GM18502 (cell line): ENCODE measurements at regions not wholly inside any gene's neighbourhood (a gene's known extent, or its start where the extent isn't known, plus 50 kb on each side); places are given as distances from the start of the nearest gene placed in this dataset.
A peak's percentile ranks its signal among the peaks of the same experiment; 100 is the strongest.

Experiments used
- ATAC-seq: cut with Tn5 transposase; IDR thresholded peaks from one replicate; pipeline ENCODE4 v1.9.1; 2021; ENCODE audit warnings: mild to moderate bottlenecking; ENCODE audit not compliant: unreplicated experiment, poor library complexity

DNA sequence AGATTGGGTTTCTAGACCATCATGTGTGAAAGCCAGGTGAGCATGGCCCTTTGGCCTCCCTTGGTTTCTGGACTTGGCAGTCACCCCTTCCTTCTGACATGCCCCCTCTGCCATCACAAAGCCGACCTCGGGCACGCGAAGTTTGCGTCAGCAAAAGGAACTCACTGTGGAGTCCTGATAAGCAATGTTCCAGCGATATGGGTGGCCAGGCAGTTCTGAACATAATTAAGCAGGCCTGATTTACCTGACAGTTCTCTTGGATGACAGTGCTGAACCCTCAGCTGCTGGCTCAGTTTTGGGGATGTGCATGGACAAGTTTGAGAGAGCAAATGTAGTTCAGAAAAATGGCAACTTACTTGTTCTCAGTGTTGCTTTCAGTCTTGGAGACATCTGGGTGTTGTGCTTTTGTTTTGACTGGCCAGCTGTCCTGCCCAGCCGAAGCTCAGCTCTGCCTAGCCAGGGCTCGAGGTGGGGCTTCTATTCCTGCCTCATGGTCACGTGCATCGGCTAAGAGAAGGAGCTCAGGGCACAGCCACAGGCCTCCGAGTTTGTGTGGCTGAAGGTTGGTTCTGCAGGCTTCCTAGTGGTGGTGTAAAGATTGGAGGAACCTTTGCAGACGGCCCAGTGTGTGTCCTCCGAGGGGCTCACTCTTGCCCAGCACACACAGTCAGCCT lies 78.3 kb downstream of the CLDN34 start:
- no peak for ATAC-seq

- ATAC-seq = no peak
These were observed 80.0 kb downstream of the CLDN34 start for GRCh38 chrX:10047133-10047532.

- ATAC-seq = no peak
These were observed 80.5 kb downstream of the CLDN34 start for GRCh38 chrX:10047631-10048030.

- no peak for ATAC-seq
These were observed 80.9 kb downstream of the CLDN34 start for GRCh38 chrX:10048076-10048475.

GRCh38 chrX:10048707-10049106 lies 81.5 kb downstream of the CLDN34 start:
- no peak for ATAC-seq

DNA sequence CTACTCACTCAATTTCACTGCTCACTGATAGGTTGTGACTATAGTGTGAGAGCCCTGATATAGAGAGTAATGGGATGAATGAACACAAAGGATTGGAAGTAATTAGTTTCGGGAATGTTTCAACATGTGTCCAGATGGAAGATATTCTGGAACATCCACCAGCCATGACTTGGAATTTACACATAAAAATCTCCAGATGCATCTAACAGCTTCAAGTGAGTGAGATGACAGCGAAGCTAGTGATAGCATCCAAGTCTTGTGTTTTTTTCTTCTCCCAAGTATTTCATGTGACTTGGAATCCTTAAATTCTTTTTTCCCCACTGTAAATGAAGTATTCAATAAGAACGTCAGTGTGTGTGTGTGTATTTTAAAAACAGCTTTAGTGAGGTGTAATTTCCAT lies 82.1 kb downstream of the CLDN34 start:
- no peak for ATAC-seq

DNA sequence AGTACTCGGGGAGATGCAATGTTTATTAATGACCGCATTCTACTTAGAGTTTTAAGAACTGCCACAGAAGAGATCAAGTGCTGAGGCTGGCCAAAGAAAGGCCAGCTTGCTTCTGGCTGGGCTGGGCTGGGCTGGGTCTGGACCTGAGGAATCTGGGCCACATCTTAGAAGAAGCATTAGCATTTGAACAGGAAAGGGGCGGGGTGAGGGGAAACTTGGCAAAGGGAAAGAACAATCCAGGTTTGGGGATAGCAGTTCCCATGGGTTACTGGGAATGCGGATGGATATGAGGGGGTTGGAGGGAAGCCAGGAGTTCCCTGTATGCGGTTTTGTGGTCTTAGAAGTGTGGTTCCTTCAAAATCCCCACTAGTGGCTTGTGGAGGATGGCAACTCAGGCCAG lies 83.3 kb downstream of the CLDN34 start:
- ATAC-seq = no peak

DNA sequence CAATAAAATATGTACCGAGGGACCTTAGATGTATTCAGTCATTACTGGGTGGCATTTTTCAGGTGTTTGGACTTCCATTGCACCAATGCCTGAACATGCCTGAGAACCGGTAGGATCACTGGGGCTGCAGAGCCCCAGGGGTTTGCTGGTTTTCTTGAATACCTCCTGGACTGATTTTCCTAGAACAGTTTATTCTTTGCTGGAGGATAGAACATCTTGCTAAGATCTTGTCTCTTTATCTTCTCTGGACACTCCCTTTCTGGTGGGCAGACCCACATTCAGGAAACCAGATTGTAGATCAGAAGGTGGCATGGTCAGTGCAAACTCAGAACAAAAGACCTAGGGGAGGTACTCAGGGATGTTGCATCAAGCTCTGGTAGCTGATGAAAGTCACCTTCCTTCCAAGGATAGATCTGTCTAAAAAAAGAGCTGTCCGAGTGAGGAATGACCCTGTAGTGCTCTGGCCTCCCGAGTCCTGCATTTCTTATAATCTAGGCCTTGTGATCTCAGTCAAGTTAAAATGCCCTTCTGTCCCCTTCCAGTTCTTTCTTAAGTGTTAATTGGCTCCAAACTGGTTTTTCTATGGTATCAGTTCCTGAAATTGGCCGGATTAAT lies 84.8 kb downstream of the CLDN34 start:
- no peak for ATAC-seq

- ATAC-seq = peak; percentile 55
These were observed 85.9 kb downstream of the CLDN34 start for GRCh38 chrX:10052906-10053625.

- no peak for ATAC-seq
These were observed 87.2 kb downstream of the CLDN34 start for GRCh38 chrX:10054396-10054795.

DNA sequence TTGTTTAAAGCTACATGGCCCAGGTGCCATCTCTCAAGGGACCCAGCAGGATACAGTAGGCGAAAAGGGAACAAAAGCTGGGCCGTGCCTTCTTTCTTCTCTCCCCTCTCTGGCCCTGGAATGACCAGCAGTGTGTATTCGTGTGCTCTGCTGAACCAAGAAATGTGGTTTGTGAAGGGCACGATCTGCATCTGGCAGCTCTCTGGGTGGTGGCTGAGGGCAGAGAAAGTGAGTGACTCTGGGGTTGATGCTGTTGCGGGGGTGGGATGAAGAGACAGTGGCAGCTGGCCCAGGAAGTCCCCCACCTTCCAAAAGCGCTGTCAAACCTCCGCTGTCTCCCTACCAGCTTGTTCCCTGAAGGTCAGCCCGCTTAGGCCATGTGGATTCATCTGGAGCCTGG lies 88.3 kb downstream of the CLDN34 start:
- ATAC-seq = no peak

- peak; percentile 97 for ATAC-seq
These were observed 94.4 kb upstream of the CLCN4 start for GRCh38 chrX:10062352-10062751.

- no peak for ATAC-seq
These were observed 93.8 kb upstream of the CLCN4 start for GRCh38 chrX:10062980-10063379.

DNA sequence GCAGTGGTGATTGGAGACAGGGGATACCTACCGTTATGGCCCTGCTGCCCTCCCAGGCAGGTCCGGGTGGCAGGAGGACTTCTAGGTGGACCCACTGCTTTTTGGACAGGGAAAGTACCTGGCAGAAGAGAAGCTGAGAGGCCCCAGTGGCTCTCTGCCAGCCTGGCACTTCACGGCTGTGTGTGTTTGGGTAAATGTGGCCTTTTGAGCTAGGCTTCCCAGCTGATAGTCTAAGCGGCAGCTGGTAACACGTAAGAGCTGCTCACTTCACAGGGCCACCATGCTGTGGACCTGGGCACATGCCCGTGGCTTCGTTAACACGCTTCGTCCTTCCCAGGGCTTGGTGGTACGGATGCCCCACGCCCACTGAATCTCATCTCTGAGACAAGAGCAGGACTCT lies 92.0 kb upstream of the CLCN4 start:
- no peak for ATAC-seq

- ATAC-seq = no peak
These were observed 85.9 kb upstream of the CLCN4 start for GRCh38 chrX:10070714-10071436.

GRCh38 chrX:10071451-10072144 lies 85.2 kb upstream of the CLCN4 start:
- ATAC-seq = no peak

DNA sequence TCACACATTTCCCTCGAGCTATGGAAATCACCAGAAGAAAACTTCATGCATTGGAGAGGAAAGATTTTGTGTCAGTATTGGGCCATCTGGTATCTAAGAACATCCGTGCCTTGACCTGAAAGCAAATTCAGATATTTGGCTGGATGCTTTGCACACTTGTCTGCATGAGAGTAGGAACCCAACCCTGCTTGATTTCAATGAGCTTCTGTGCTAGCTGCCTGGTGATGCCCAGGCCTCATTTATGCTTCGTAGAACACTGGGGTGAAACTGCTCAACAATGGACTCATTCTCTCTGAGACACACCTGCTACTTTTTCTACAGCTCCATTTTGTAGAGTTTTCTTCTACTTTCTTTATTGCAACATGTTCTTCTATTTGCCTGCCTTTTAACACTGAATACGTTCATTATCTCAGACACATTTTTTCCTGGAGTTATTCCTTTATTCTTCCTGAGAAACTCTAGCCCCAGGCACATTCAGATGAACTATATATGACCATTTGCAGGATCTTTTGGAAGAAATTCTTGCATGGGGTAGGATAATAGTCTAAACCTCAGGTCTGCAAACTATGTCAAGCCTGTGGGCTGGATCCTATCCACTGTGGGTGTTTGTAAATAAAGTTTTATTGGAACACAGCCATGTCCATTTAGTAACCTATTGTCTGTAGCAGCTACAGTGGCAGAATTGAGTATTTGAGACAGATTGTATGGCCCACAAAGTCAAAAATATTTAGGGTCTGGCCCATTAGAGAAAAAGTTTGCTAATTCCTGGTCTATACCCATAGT lies 83.8 kb upstream of the CLCN4 start:
- no peak for ATAC-seq

- no peak for ATAC-seq
These were observed 83.1 kb upstream of the CLCN4 start for GRCh38 chrX:10073671-10074070.

DNA sequence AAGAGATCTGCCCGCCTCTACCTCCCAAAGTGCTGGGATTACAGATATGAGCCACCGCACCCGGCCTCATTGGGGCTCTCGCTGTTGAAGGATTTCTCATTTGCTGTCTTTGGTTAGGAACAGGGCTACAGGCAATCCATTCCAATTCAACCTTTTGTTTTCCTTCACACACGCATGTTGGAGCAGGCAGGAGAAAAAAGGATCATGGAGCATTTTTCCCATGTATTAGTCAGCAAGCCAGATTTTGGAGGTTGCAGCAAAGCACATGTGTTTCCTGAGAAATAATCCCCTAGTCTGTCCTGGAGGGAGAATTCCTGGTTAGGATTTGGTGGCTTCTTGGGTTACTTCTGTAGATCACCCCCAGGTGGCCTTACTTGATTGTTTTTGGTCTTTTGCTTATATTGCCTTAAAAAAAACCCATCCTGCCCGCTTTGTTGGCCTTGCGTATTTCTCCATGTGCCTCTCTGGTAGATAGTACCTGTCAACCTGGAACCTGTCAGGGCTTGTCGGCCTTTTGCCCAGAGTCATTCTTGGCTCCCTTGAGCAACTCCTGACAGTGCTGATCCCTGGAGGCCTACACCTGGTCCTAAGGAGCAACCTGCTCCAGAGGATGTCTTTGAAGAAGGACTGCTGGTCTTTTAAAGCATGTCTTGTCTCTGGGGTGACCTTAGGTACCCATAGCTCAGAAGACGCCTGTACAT lies 82.4 kb upstream of the CLCN4 start:
- no peak for ATAC-seq
